ENCODE measurements at regions not wholly inside any gene's neighbourhood (a gene's known extent, or its start where the extent isn't known, plus 50 kb on each side); places are given as distances from the start of the nearest gene placed in this dataset.
"Not testable (repeated sequence)": the region's sequence is repeated elsewhere in the genome, so short reads cannot be mapped to it uniquely, and the experiment has no call there.

DNA sequence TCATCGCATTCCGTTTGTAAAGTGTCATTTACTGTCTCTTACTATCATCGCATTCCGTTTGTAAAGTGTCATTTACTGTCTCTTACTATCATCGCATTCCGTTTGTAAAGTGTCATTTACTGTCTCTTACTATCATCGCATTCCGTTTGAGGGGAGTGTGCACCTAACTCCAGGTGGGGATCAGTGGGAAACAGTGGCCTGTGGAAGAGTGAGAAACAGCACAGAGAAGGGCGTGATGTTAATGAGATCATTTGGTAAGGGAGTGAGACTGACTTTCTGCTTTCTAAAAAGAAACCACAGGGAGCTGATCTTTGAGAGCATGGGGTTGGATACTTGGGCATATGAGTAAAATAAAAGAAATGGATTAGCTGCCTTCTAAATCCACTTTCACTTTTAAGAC is 77.5 kb upstream of the ZPLD1 start:
- DNase-seq: not testable (repeated sequence)

DNA sequence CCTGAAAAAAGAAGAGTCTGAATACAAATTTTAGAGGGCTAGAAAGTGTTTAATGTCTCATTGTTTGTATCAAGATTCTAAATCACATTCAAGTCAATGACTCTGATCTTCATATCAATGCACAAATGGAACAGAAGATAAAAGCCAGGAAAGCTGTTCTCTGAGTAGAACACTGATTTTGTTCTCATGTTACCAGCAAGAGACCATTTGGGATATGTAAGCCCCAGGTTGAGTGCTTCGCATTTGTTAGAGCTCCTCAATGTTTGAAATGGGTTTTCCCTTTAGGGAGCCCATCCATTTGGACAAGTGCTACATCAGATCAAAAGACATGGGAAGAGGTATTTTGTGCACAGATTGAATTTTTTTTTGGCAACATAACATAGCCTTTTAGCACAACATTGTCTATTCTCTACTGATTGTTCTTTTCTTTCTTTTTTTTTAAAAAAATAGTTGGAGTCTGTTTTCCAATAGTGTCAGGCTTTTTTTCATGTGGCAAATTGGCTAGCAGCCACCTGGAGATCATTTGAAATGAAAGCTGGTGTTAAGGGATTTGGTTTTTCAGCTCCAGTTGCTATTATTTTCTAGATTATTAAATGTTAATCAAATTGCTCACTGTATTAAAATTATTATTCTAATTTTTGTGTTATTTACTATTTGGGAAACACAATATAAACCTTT is 74.5 kb upstream of the ZPLD1 start:
- no peak for DNase-seq

GRCh38 chr3:102361101-102361500 is 73.7 kb upstream of the ZPLD1 start:
- DNase-seq: no peak

DNA sequence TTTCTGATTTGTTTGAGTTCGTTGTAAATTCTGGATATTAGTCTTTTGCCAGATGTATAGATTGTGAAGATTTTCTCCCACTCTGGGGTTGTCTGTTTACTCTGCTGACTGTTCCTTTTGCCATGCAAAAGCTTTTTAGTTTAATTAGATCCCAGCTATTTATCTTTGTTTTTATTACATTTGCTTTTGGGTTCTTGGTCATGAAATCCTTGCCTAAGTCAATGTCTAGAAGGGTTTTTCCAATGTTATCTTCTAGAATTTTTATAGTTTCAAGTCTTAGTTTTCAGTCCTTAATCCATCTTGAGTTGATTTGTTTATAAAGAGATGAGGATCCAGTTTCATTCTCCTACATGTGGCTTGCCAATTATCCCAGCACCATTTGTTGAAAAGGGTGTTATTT is 68.7 kb upstream of the ZPLD1 start:
- not testable (repeated sequence) for DNase-seq

GRCh38 chr3:102374863-102375634 is 59.8 kb upstream of the ZPLD1 start:
- DNase-seq: no peak

GRCh38 chr3:102378216-102378615 is 56.6 kb upstream of the ZPLD1 start:
- DNase-seq: no peak

DNA sequence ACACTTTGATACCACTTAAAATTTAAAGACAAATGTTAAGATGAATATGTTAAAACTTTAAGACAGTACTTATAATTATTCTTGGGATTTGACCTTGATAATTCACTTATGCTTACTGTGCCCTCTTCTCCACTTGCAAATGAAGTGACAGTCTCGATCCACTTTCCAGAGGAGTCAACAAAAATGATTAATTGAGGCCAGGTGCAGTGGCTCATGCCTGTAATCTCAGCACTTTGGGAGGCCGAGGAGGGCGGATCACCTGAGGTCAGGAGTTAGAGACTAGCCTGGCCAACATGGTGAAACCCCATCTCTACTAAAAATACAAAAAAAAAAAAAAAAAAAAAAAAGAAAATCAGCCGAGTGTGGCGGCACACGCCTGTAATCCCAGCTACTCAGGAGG is 52.6 kb upstream of the ZPLD1 start:
- not testable (repeated sequence) for DNase-seq
